ENCODE measurements at regions not wholly inside any gene's neighbourhood (a gene's known extent, or its start where the extent isn't known, plus 50 kb on each side); places are given as distances from the start of the nearest gene placed in this dataset.

GRCh38 chr6:4543596-4543995 is 232.6 kb upstream of the CDYL start:
- TF ChIP-seq EZH2 (IDR thresholded peaks at IDR 0.05) (no peak), POLR2AphosphoS5 (IDR thresholded peaks at IDR 0.05; ENCODE audit: borderline replicate concordance, low read depth, low read length) (no peak), FOXP2 (optimal IDR thresholded peaks at IDR 0.05; ENCODE audit: control extremely low read depth, extremely low read length, insufficient read depth) (no peak)

All from SK-N-MC (cell line).